Colonic mucosa (tissue), 4 donors: ENCODE measurements at regions not wholly inside any gene's neighbourhood (a gene's known extent, or its start where the extent isn't known, plus 50 kb on each side); places are given as distances from the start of the nearest gene placed in this dataset.
A peak's percentile ranks its signal among the peaks of the same experiment; 100 is the strongest.

Source experiments
- DNase-seq: peaks from one replicate; pipeline ENCODE4 v3.0.0-alpha.2; 2020
- H3K27ac ChIP-seq: fragments of 200-600 bp; one replicate; pipeline ENCODE4 v1.8.0; 2021
- H3K27me3 ChIP-seq: fragments of 200-600 bp; one replicate; pipeline ENCODE4 v1.8.0; 2021
- H3K36me3 ChIP-seq: fragments of 200-600 bp; one replicate; pipeline ENCODE4 v1.8.0; 2021
- H3K4me1 ChIP-seq: fragments of 200-600 bp; one replicate; pipeline ENCODE4 v1.8.0; 2021; ENCODE audit warnings: mild to moderate bottlenecking
- H3K4me3 ChIP-seq: fragments of 200-600 bp; one replicate; pipeline ENCODE4 v1.8.0; 2021
- H3K9ac ChIP-seq, 2 donors: one replicate each; pipeline ENCODE4 v1.7.0; 2013; ENCODE audit warnings: control low read depth in 2 of 2, low read depth in 2 of 2, low read length in 2 of 2
- H3K9me3 ChIP-seq: fragments of 200-600 bp; one replicate; pipeline ENCODE4 v1.8.0; 2021
- intact Hi-C: fragments of 100-400 bp; cut with DNase I; formaldehyde crosslinking; loops from one replicate; pipeline ENCODE4 v1.14.1; 2022
- TF ChIP-seq, protein P1 (sequence below): fragments of 200-600 bp; IDR thresholded peaks from one replicate; pipeline ENCODE4 v1.8.0; 2022; ENCODE audit warnings: antibody characterized with exemption, mild to moderate bottlenecking
- donor health status: healthy.
- donor health status: DM: no; HTN: no; CAD: no.
- donor health status: DM: no; HTN: no; CAD: no.

GRCh38 chr6:11284996-11285395 is 52.5 kb upstream of the NEDD9 start:
- H3K27ac ChIP-seq: peak overlapping the region; percentile 69
- TF ChIP-seq, protein P1, sequence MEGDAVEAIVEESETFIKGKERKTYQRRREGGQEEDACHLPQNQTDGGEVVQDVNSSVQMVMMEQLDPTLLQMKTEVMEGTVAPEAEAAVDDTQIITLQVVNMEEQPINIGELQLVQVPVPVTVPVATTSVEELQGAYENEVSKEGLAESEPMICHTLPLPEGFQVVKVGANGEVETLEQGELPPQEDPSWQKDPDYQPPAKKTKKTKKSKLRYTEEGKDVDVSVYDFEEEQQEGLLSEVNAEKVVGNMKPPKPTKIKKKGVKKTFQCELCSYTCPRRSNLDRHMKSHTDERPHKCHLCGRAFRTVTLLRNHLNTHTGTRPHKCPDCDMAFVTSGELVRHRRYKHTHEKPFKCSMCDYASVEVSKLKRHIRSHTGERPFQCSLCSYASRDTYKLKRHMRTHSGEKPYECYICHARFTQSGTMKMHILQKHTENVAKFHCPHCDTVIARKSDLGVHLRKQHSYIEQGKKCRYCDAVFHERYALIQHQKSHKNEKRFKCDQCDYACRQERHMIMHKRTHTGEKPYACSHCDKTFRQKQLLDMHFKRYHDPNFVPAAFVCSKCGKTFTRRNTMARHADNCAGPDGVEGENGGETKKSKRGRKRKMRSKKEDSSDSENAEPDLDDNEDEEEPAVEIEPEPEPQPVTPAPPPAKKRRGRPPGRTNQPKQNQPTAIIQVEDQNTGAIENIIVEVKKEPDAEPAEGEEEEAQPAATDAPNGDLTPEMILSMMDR: no peak
- no peaks in the 10 kb centered on the region for H3K36me3 ChIP-seq
- DNase-seq: no peak
- H3K27me3 ChIP-seq: no peaks in the 10 kb centered on the region
- no peak overlapping the region for H3K9ac ChIP-seq
- intact Hi-C loops: no loop called here
- H3K4me1 ChIP-seq: no peaks in the 10 kb centered on the region
- H3K4me3 ChIP-seq: no peak overlapping the region
- H3K9me3 ChIP-seq: no peaks in the 10 kb centered on the region

GRCh38 chr6:11283629-11284028 is 51.2 kb upstream of the NEDD9 start:
- Histone ChIP-seq H3K9me3 (no peaks in the 10 kb centered on the region), H3K27me3 (no peaks in the 10 kb centered on the region), H3K36me3 (no peaks in the 10 kb centered on the region), H3K4me1 (peaks cover 2% of the 10 kb centered on the region), H3K4me3 (no peak overlapping the region), H3K27ac (peak overlapping the region; percentile 69), H3K9ac (peak overlapping the region in 1 of 2 donors; percentile 46)
- intact Hi-C loops: no loop called here
- TF ChIP-seq, protein P1: no peak
- DNase-seq: no peak

GRCh38 chr6:11282875-11283274 is 50.4 kb upstream of the NEDD9 start:
- H3K9ac ChIP-seq: peak overlapping the region in 1 of 2 donors; percentile 46
- TF ChIP-seq, protein P1: no peak
- no peaks in the 10 kb centered on the region for H3K36me3 ChIP-seq
- H3K27ac ChIP-seq: peak overlapping the region; percentile 69
- H3K4me3 ChIP-seq: no peak overlapping the region
- peaks cover 5% of the 10 kb centered on the region for H3K4me1 ChIP-seq
- H3K9me3 ChIP-seq: no peaks in the 10 kb centered on the region
- peak; percentile 24 for DNase-seq
- intact Hi-C loops: no loop called here
- H3K27me3 ChIP-seq: no peaks in the 10 kb centered on the region
